ENCODE measurements at regions not wholly inside any gene's neighbourhood (a gene's known extent, or its start where the extent isn't known, plus 50 kb on each side); places are given as distances from the start of the nearest gene placed in this dataset.

GRCh38 chr22:49112661-49113626 is 714.7 kb downstream of the BRD1 start:
- in situ Hi-C loops (cut with MboI; ENCODE audit: low sequenced_read_pairs): no loop called here

- in situ Hi-C loops (cut with MboI; ENCODE audit: low sequenced_read_pairs): no loop called here
These were observed 715.5 kb downstream of the BRD1 start for GRCh38 chr22:49112176-49112575.

- in situ Hi-C loops (cut with MboI; ENCODE audit: low sequenced_read_pairs): no loop called here
These were observed 716.6 kb downstream of the BRD1 start for GRCh38 chr22:49111085-49111484.

GRCh38 chr22:49108636-49109315 is 718.9 kb downstream of the BRD1 start:
- in situ Hi-C loops (cut with MboI; ENCODE audit: low sequenced_read_pairs): no loop called here

GRCh38 chr22:49107961-49108530 is 719.6 kb downstream of the BRD1 start:
- in situ Hi-C loops (cut with MboI; ENCODE audit: low sequenced_read_pairs): no loop called here

GRCh38 chr22:49107561-49107960 is 720.1 kb downstream of the BRD1 start:
- in situ Hi-C loops (cut with MboI; ENCODE audit: low sequenced_read_pairs): no loop called here

- in situ Hi-C loops (cut with MboI; ENCODE audit: low sequenced_read_pairs): no loop called here
These were observed 720.9 kb downstream of the BRD1 start for GRCh38 chr22:49106842-49107152.

GRCh38 chr22:49106096-49106841 is 721.4 kb downstream of the BRD1 start:
- in situ Hi-C loops (cut with MboI; ENCODE audit: low sequenced_read_pairs): no loop called here

GRCh38 chr22:49104434-49104833 is 723.2 kb downstream of the BRD1 start:
- in situ Hi-C loops (cut with MboI; ENCODE audit: low sequenced_read_pairs): no loop called here

GRCh38 chr22:49103314-49104059 is 724.2 kb downstream of the BRD1 start:
- in situ Hi-C loops (cut with MboI; ENCODE audit: low sequenced_read_pairs): no loop called here

- in situ Hi-C loops (cut with MboI; ENCODE audit: low sequenced_read_pairs): no loop called here
These were observed 725.3 kb downstream of the BRD1 start for GRCh38 chr22:49102367-49102766.

GRCh38 chr22:49101873-49102272 is 725.8 kb downstream of the BRD1 start:
- in situ Hi-C loops (cut with MboI; ENCODE audit: low sequenced_read_pairs): no loop called here

- in situ Hi-C loops (cut with MboI; ENCODE audit: low sequenced_read_pairs): no loop called here
These were observed 726.4 kb downstream of the BRD1 start for GRCh38 chr22:49101225-49101624.

GRCh38 chr22:49100773-49101172 is 726.9 kb downstream of the BRD1 start:
- in situ Hi-C loops (cut with MboI; ENCODE audit: low sequenced_read_pairs): no loop called here

- in situ Hi-C loops (cut with MboI; ENCODE audit: low sequenced_read_pairs): no loop called here
These were observed 727.4 kb downstream of the BRD1 start for GRCh38 chr22:49100316-49100715.

GRCh38 chr22:49099496-49100124 is 728.1 kb downstream of the BRD1 start:
- in situ Hi-C loops (cut with MboI; ENCODE audit: low sequenced_read_pairs): no loop called here

GRCh38 chr22:49099089-49099488 is 728.6 kb downstream of the BRD1 start:
- in situ Hi-C loops (cut with MboI; ENCODE audit: low sequenced_read_pairs): no loop called here

- in situ Hi-C loops (cut with MboI; ENCODE audit: low sequenced_read_pairs): no loop called here
These were observed 729.7 kb downstream of the BRD1 start for GRCh38 chr22:49097966-49098365.

GRCh38 chr22:49097171-49097925 is 730.3 kb downstream of the BRD1 start:
- in situ Hi-C loops (cut with MboI; ENCODE audit: low sequenced_read_pairs): no loop called here
